ENCODE measurements at regions not wholly inside any gene's neighbourhood (a gene's known extent, or its start where the extent isn't known, plus 50 kb on each side); places are given as distances from the start of the nearest gene placed in this dataset.
A peak's percentile ranks its signal among the peaks of the same experiment; 100 is the strongest.
"Not testable (repeated sequence)": the region's sequence is repeated elsewhere in the genome, so short reads cannot be mapped to it uniquely, and the experiment has no call there.

GRCh38 chr10:117601716-117602115 is 59.2 kb downstream of the EMX2 start:
- no peak for DNase-seq (ENCODE audit: low spot score)

DNA sequence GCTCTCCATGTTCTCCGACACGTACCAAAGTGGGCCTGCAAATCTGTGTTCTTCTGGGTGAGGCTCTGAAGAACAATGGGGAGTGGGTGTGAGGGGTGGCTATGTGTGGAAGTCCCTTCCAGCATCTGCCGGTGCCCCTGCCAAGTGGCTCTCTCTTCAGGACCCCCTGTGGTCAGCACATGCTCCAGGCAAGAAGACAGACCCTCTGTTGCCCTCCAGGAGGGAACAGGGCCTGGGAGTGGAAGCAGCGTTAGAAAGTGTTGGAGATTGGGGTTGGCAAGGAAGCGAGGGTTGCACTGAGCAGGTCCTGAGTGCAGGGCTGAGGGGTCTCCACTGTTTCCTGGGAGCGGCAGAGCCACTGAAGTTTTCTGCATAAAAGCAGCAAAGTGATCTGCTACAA is 60.5 kb downstream of the EMX2 start:
- no peak for DNase-seq (ENCODE audit: low spot score)

GRCh38 chr10:117603726-117604125 is 61.2 kb downstream of the EMX2 start:
- no peak for DNase-seq (ENCODE audit: low spot score)

GRCh38 chr10:117609095-117609795 is 66.7 kb downstream of the EMX2 start:
- DNase-seq (ENCODE audit: low spot score), result peak; percentile 10

DNA sequence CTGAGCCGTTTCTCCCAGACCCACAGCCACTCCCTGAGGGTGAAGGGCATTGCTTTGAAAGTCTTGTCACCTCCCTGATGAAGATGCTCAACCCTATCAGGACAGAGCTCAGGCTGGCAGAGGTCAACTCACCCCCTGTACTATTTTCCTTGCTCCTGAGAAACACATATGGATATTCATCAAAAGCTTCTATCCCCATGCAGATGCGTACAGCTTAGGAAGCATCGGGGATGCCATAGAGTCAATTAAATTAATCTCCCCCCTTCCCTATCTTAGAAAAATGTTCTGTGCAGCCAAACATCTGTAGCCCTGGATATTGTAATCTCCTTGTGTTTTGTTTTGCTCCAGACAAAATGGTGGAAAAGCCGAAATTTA is 67.2 kb downstream of the EMX2 start:
- no peak for DNase-seq (ENCODE audit: low spot score)

DNA sequence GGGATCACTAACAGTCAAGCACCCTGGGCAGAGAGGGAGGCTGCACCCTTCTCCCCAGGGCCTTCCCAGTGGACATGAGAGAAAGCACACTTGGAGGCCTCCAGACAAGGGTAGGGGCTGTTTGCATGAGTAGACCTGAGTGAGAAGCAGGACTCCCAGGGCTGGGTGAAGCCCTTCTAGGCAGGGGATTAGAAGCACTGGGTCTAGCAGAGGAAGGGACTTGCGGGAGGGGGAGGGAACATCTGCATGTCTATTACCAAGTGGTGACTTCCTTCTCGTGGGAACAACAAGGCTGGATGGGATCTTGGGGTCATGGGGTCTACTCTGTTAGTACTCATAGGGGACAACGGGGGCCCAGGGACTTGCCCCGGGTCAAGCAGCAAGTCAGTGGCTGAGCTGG is 67.8 kb downstream of the EMX2 start:
- no peak for DNase-seq (ENCODE audit: low spot score)

DNA sequence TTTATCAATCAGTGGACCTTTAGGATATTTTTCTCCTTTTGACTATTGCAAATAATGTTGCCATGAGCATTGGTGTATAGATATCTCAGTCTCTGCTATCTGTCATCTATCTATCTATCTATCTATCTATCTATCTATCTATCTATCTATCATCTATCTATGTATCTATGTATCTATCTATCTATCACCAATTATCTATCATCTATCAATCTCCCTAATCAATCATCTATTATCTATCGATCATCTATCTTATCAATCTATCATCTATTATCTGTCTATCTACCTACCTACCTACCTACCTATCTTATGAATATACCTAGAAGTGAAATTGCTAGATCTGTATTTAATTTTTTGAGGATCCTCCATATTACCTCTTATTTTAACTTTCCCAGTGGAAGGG is 69.6 kb downstream of the EMX2 start:
- no peak for DNase-seq (ENCODE audit: low spot score)

- DNase-seq (ENCODE audit: low spot score), result no peak
Measured at GRCh38 chr10:117615649-117616048, 73.1 kb downstream of the EMX2 start.

GRCh38 chr10:117616179-117616578 is 73.6 kb downstream of the EMX2 start:
- DNase-seq (ENCODE audit: low spot score), result no peak

DNA sequence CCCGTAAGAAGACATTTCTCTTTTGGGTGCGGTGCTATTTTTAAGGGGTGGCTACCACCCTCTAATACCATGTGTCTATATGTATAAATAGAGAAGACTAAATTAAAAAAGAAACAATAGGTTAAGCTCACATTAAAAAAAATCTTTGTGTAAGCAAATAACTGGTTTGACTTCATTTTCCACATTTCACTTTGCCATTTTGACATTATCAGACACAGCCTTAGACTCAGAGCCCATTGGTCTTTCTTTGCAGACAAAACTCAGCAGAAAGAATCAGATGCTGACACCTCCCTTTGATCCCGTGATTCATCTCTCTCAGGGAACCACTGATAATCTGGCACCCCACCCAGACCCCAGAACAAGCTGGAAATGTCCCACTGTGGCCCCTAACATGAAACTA is 74.5 kb downstream of the EMX2 start:
- DNase-seq (ENCODE audit: low spot score), result no peak

- no peak for DNase-seq (ENCODE audit: low spot score)
Measured at GRCh38 chr10:117617659-117618058, 75.1 kb downstream of the EMX2 start.

DNA sequence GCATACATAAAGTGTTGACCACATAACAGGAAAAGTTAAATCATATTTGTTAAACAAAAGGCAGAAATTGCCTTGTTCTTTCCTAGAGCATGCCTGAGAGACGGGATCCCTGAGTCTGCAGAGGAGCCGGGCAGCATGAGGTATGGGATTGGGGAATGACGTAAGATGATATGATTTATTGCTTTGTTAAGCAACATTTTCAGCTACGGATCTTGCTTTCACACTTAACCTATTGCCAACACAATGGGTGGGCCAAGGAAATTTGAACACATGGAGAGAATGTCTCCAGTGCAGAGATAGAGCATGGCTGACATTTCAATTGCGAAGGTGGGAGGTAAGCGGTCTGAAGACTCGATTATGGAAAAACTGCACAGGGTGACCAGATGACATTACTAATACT is 76.7 kb downstream of the EMX2 start:
- DNase-seq (ENCODE audit: low spot score), result no peak

- DNase-seq (ENCODE audit: low spot score), result no peak
Measured at GRCh38 chr10:117619707-117620405, 77.3 kb downstream of the EMX2 start.

DNA sequence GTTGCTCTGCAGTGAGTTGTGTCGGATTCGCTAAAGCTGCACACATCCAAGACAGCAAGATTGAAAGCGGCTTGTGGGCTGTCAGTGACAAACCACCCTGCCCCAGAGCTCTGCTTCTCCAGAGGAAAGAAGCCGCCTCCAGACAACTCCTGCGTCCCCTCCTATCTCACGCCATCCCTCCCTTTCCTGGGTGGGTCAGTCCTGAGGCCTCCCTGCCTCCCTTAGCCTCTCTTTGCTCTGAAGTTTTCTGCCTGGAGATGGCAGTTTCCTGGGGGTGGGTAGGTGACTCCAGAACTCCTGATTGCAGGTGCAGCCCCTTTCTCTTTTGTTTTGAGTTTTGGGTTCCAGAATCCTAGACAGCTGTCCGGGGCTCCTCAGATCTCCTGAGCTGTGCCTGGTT is 78.7 kb downstream of the EMX2 start:
- DNase-seq (ENCODE audit: low spot score), result no peak

DNA sequence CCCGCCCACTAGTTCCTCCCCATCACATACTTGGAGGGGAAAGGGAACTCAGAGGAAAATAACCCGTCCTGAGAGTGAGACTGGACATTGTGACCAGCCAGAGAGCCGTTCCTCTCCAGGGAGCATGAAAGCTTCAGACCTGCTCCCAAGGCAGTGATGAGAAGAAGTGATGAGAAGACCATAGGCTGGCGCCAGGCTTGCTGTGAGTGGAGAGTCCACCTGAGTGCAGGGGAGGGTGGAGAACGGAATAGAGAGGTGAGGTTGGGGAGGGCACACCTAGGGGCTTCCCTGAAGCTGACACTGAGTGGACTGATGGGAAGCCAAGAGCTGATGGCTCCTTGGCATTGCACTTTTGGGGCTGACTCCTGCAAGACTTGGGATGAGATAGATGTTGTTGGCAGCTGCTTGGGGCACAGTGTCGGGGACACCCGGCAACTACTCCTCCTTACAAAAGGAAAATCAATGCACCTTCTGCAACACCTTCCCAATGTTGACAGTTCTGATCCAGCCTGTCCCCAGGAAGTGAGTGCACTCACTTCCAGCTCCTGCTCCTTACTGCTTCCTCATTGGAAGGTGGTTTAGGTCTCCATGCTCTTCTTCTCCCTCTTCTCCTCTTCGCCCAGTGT is 79.4 kb downstream of the EMX2 start:
- DNase-seq (ENCODE audit: low spot score), result no peak

DNA sequence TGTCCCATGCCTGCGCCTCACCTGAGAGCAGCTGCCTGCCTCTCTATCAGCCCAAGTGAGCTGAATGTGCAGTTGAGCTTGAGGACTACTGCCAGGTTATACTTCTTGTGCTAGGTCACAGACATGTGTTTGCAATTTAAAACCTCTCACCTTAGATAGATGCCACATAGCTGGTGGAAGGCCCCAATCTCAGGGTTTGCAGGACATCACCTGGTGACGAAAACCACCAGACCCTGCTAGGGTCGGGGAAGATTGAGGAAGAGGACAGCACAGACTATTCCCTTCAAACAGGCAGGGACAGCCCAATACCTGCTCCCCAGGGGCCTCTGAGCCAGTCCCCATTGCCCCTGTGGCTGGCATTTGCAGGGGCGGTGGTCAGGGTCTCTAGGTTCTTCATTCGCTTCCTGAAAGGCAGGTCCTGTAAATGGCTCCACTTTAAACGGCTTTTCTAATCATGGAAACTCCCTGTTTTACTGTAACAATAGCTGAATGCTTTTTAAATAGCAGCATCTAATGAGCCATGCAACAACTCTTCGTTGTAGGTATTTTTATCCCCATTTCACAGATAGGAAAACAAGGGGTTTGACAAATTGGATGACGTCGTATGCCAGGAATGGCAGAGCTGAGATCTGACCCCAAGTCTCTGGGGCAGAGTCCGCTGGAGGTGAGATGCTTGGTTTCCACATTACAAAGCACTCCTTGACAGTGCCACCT is 80.1 kb downstream of the EMX2 start:
- no peak for DNase-seq (ENCODE audit: low spot score)

DNA sequence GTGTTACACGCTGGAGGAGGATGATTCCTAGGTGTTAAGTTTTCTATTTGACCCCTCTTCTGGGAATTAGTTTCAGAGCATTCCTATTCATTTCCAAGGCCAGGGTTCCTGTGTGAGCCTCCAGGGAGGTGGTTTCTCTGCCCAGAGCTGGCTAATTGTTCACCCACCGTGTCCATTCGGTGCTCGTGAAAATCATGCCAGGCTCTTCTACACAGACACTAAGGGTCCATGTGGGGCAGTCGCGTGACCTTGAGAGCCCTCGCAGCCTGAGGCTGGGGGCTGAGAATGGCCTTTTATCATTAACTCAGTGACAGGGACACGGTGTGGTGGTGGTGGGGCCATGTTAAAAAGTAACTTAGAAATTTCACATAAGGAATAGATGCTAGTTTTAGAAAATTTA is 83.7 kb downstream of the EMX2 start:
- DNase-seq (ENCODE audit: low spot score), result no peak

GRCh38 chr10:117627561-117627960 is 85.0 kb downstream of the EMX2 start:
- no peak for DNase-seq (ENCODE audit: low spot score)

GRCh38 chr10:117629717-117630116 is 87.2 kb downstream of the EMX2 start:
- DNase-seq (ENCODE audit: low spot score), result not testable (repeated sequence)

GRCh38 chr10:117631276-117632145 is 89.0 kb downstream of the EMX2 start:
- DNase-seq (ENCODE audit: low spot score), result no peak

DNA sequence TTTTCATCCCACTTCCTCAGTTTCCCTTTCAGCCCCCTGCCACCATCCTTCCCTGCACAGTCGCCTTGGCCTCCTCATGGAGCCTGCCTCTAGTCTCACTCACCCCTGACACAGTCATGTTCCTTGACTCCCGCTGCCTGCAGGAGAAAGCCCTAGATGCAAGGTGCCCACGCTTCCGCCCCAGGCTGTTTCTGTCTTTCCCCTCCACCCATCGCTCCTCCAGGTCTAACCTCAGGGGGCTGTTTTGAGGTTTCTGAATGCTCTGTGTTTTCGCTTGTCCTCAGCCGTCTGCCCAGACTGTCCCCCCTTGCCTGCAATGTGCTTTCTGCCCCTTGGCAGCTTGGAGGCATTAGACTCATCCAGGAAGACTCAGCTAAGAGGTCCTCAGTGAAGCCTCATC is 89.9 kb downstream of the EMX2 start:
- no peak for DNase-seq (ENCODE audit: low spot score)

- DNase-seq (ENCODE audit: low spot score), result no peak
Measured at GRCh38 chr10:117635826-117636225, 93.3 kb downstream of the EMX2 start.

All from mucosa of gallbladder (tissue), 1 donor.